ENCODE measurements at regions not wholly inside any gene's neighbourhood (a gene's known extent, or its start where the extent isn't known, plus 50 kb on each side); places are given as distances from the start of the nearest gene placed in this dataset.

DNA sequence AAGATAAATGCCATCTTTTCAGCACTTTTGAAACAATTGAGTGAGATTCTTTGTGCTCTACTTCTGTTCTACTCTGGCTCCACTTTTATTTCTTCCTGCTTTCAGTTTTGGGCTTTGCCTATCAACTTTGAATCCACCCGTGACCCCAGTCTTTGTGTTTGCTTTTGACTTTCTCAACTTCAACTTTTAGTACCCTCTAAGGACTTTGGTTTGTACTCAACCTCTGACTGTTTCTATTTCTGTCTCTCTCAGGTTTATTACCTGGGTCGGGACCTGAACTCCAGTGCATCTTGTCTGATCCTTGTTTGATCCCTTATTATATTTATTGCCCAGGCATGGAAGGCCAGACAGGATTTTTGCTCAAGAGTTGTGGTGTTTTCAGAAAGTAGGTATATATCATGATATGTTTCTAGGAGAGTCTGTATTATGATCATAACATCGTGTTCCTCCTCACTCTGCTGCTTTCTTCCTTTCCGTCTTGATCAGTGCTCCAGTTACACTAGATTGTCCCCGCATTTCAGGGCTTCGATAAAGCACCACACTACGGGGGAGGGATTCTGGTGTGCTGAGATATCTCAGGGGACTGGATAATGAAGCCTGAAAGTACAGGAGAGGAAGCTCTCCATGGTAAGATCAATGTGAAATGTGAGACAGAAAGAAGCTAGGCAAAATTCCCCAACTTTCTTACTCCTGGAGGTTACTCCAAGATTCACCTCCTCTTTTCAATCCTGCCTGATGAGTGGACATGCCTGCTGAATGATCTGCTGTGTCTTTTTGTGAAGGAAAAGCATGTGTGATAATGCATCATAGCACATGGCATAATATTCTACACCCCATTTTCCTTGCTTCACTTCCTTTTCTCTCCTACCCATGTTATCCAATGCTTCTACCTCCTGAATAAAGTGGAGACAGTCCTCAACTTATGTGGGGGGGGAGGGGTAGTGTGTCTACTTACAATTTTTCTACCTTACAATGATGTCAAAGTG is 155.5 kb upstream of the GRIN3A start:
- Histone ChIP-seq H3K27me3 (ENCODE audit: insufficient read depth) (no peaks in the 10 kb centered on the region), H3K9me2 (no peaks in the 10 kb centered on the region), H3K36me3 (replicated peaks in 1 of 2; ENCODE audit: control insufficient read depth in 1 of 2, insufficient read depth in 2 of 2, low read length in 1 of 2) (no peaks in the 10 kb centered on the region), H3F3A (replicated peaks; ENCODE audit: insufficient read depth) (no peaks in the 10 kb centered on the region), H3K4me2 (no peak overlapping the region), H3K4me3 (ENCODE audit: low read depth in 2 of 2, low read length in 1 of 2) (no peak overlapping the region), H3K79me2 (ENCODE audit: insufficient read depth) (no peaks in the 10 kb centered on the region), H3K9ac (no peak overlapping the region), H4K20me1 (ENCODE audit: insufficient read depth) (no peaks in the 10 kb centered on the region), H2AFZ (ENCODE audit: low read depth) (no peak overlapping the region), H3K9me3 (no peaks in the 10 kb centered on the region), H3K4me1 (ENCODE audit: control insufficient read depth in 1 of 2, insufficient read depth in 2 of 2, low read depth in 1 of 2, low read length in 1 of 2) (no peaks in the 10 kb centered on the region), H3K27ac (ENCODE audit: low read depth in 2 of 2, low read length in 1 of 2) (no peak overlapping the region)
- ChIA-PET CTCF (no interaction called here), POLR2A (no interaction called here)
- TF ChIP-seq RAD21 (IDR thresholded peaks at IDR 0.05; ENCODE audit: low read length) (no peak), FOXJ3 (CRISPR knock-in tag; IDR thresholded peaks at IDR 0.05) (no peak), EP300 (IDR thresholded peaks at IDR 0.05; ENCODE audit: borderline replicate concordance in 1 of 2, low read depth in 1 of 2, low read length in 1 of 2) (no peak), ELF1 (IDR thresholded peaks at IDR 0.05) (no peak), POLR2AphosphoS5 (IDR thresholded peaks at IDR 0.05; ENCODE audit: low read depth, low read length) (no peak), FOSL2 (IDR thresholded peaks at IDR 0.05; ENCODE audit: borderline replicate concordance, low read depth) (no peak), TAF1 (IDR thresholded peaks at IDR 0.05; ENCODE audit: borderline replicate concordance, low read depth, low read length) (no peak), TCF12 (IDR thresholded peaks at IDR 0.05) (no peak), MEF2A (IDR thresholded peaks at IDR 0.05; ENCODE audit: borderline replicate concordance, low read depth) (no peak), FOXM1 (IDR thresholded peaks at IDR 0.05; ENCODE audit: low read depth) (no peak), YY1 (IDR thresholded peaks at IDR 0.05; ENCODE audit: low read depth) (no peak), RCOR1 (IDR thresholded peaks at IDR 0.05; ENCODE audit: low read length) (no peak), EZH2phosphoT487 (IDR thresholded peaks at IDR 0.05; ENCODE audit: borderline replicate concordance, low read depth) (no peak), MXI1 (IDR thresholded peaks at IDR 0.05; ENCODE audit: low read depth, low read length) (no peak)
- TF ChIP-seq, protein P1, sequence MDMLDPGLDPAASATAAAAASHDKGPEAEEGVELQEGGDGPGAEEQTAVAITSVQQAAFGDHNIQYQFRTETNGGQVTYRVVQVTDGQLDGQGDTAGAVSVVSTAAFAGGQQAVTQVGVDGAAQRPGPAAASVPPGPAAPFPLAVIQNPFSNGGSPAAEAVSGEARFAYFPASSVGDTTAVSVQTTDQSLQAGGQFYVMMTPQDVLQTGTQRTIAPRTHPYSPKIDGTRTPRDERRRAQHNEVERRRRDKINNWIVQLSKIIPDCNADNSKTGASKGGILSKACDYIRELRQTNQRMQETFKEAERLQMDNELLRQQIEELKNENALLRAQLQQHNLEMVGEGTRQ (IDR thresholded peaks at IDR 0.05; ENCODE audit: borderline replicate concordance, low read depth, low read length), result no peak
- TF ChIP-seq, protein P2, sequence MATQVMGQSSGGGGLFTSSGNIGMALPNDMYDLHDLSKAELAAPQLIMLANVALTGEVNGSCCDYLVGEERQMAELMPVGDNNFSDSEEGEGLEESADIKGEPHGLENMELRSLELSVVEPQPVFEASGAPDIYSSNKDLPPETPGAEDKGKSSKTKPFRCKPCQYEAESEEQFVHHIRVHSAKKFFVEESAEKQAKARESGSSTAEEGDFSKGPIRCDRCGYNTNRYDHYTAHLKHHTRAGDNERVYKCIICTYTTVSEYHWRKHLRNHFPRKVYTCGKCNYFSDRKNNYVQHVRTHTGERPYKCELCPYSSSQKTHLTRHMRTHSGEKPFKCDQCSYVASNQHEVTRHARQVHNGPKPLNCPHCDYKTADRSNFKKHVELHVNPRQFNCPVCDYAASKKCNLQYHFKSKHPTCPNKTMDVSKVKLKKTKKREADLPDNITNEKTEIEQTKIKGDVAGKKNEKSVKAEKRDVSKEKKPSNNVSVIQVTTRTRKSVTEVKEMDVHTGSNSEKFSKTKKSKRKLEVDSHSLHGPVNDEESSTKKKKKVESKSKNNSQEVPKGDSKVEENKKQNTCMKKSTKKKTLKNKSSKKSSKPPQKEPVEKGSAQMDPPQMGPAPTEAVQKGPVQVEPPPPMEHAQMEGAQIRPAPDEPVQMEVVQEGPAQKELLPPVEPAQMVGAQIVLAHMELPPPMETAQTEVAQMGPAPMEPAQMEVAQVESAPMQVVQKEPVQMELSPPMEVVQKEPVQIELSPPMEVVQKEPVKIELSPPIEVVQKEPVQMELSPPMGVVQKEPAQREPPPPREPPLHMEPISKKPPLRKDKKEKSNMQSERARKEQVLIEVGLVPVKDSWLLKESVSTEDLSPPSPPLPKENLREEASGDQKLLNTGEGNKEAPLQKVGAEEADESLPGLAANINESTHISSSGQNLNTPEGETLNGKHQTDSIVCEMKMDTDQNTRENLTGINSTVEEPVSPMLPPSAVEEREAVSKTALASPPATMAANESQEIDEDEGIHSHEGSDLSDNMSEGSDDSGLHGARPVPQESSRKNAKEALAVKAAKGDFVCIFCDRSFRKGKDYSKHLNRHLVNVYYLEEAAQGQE (IDR thresholded peaks at IDR 0.05; ENCODE audit: low read depth, low read length), result no peak
- TF ChIP-seq, protein P3, sequence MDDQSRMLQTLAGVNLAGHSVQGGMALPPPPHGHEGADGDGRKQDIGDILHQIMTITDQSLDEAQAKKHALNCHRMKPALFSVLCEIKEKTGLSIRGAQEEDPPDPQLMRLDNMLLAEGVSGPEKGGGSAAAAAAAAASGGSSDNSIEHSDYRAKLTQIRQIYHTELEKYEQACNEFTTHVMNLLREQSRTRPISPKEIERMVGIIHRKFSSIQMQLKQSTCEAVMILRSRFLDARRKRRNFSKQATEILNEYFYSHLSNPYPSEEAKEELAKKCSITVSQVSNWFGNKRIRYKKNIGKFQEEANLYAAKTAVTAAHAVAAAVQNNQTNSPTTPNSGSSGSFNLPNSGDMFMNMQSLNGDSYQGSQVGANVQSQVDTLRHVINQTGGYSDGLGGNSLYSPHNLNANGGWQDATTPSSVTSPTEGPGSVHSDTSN (IDR thresholded peaks at IDR 0.05), result no peak
- TF ChIP-seq, protein P4, sequence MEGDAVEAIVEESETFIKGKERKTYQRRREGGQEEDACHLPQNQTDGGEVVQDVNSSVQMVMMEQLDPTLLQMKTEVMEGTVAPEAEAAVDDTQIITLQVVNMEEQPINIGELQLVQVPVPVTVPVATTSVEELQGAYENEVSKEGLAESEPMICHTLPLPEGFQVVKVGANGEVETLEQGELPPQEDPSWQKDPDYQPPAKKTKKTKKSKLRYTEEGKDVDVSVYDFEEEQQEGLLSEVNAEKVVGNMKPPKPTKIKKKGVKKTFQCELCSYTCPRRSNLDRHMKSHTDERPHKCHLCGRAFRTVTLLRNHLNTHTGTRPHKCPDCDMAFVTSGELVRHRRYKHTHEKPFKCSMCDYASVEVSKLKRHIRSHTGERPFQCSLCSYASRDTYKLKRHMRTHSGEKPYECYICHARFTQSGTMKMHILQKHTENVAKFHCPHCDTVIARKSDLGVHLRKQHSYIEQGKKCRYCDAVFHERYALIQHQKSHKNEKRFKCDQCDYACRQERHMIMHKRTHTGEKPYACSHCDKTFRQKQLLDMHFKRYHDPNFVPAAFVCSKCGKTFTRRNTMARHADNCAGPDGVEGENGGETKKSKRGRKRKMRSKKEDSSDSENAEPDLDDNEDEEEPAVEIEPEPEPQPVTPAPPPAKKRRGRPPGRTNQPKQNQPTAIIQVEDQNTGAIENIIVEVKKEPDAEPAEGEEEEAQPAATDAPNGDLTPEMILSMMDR (IDR thresholded peaks at IDR 0.05), result no peak
- WGBS (ENCODE audit: low lambda C conversion rate), result 7% methylated on average over 7 of the region's 7 CpGs
- no peak for DNase-seq
